A673 (cell line): ENCODE measurements at regions not wholly inside any gene's neighbourhood (a gene's known extent, or its start where the extent isn't known, plus 50 kb on each side); places are given as distances from the start of the nearest gene placed in this dataset.

Experiments
- BruUV-seq: library from RNA; stranded (reverse); fragments of 400-500 nt; replicated peaks from 2 replicates; lab custom pipeline; 2021; lab: Mats Ljungman, UMichigan
- CTCF ChIA-PET: fragments of 300-600 bp; sonication (Branson Sonifier 250); formaldehyde crosslinking; loops from one replicate; lab custom pipeline; 2022; ENCODE audit warnings: antibody characterized with exemption; lab: Charles Lee
- POLR2A ChIA-PET: fragments of 300-600 bp; sonication (Branson Sonifier 250); formaldehyde crosslinking; loops from one replicate; lab custom pipeline; 2022; ENCODE audit warnings: antibody characterized with exemption; ENCODE audit not compliant: low non-redundant PET; lab: Charles Lee
- DNase-seq: peaks from one replicate; pipeline ENCODE4 v3.0.0-alpha.2; 2015; ENCODE audit warnings: low spot score
- H3K27ac ChIP-seq: fragments of 200-600 bp; sonication (generic); 2 replicates; pipeline ENCODE4 v1.5.1; 2016; ENCODE audit warnings: mixed run types, low read depth, mild to moderate bottlenecking, mixed read lengths, antibody characterized with exemption, low read length; ENCODE audit not compliant: poor library complexity, severe bottlenecking
- H3K27me3 ChIP-seq: fragments of 200-600 bp; sonication (generic); replicated peaks from 2 replicates; pipeline ENCODE4 v1.6.1; 2017; ENCODE audit warnings: mixed run types, low read depth, mild to moderate bottlenecking, mixed read lengths, antibody characterized with exemption, low read length; ENCODE audit not compliant: insufficient read depth, poor library complexity
- H3K36me3 ChIP-seq: fragments of 200-600 bp; sonication (generic); 2 replicates; pipeline ENCODE4 v1.6.1; 2016; ENCODE audit warnings: mixed run types, mild to moderate bottlenecking, mixed read lengths, antibody characterized with exemption, low read length; ENCODE audit not compliant: insufficient read depth, poor library complexity, severe bottlenecking
- H3K4me1 ChIP-seq: fragments of 200-600 bp; sonication (generic); 2 replicates; pipeline ENCODE4 v1.6.1; 2017; ENCODE audit warnings: mixed run types, mild to moderate bottlenecking, mixed read lengths, antibody characterized with exemption, low read length; ENCODE audit not compliant: insufficient read depth, poor library complexity, severe bottlenecking
- H3K4me3 ChIP-seq: fragments of 200-600 bp; sonication (generic); 2 replicates; pipeline ENCODE4 v1.5.1; 2016; ENCODE audit warnings: low read depth, mixed run types, mild to moderate bottlenecking, mixed read lengths, low read length; ENCODE audit not compliant: poor library complexity, severe bottlenecking
- H3K9me3 ChIP-seq: fragments of 200-600 bp; sonication (generic); 2 replicates; pipeline ENCODE4 v1.6.1; 2016; ENCODE audit warnings: mixed run types, low read depth, mild to moderate bottlenecking, mixed read lengths, antibody characterized with exemption, low read length; ENCODE audit not compliant: poor library complexity, severe bottlenecking
- CTCF ChIP-seq: fragments of 300-800, 200-600 bp; sonication (generic); conservative IDR thresholded peaks from 2 replicates; pipeline ENCODE4 v1.5.1; 2017; ENCODE audit warnings: low read depth, mild to moderate bottlenecking, antibody characterized with exemption, low read length, moderate library complexity, mixed read lengths
- EZH2 ChIP-seq: fragments of 200-600 bp; sonication (generic); IDR thresholded peaks from 2 replicates; pipeline ENCODE4 v1.6.1; 2017; ENCODE audit warnings: borderline replicate concordance, low read depth, mild to moderate bottlenecking, mixed read lengths, antibody characterized with exemption, low read length; ENCODE audit not compliant: poor library complexity, severe bottlenecking
- intact Hi-C: fragments of 100-400 bp; cut with micrococcal nuclease; formaldehyde crosslinking; loops from one replicate; pipeline ENCODE4 v1.10.0; 2022; ENCODE audit not compliant: unreplicated experiment

GRCh38 chr15:38150148-38150547 is 102.5 kb upstream of the SPRED1 start:
- H3K9me3 ChIP-seq: peaks cover 8% of the 10 kb centered on the region
- no peaks in the 10 kb centered on the region for H3K4me1 ChIP-seq
- TF ChIP-seq CTCF (no peak), EZH2 (no peak)
- ChIA-PET POLR2A (no interaction called here), CTCF (no interaction called here)
- no peaks in the 10 kb centered on the region for H3K36me3 ChIP-seq
- no peak overlapping the region for H3K4me3 ChIP-seq
- no peak for DNase-seq
- intact Hi-C loops: no loop called here
- BruUV-seq: no TSS peak
- no peak overlapping the region for H3K27ac ChIP-seq
- no peaks in the 10 kb centered on the region for H3K27me3 ChIP-seq

- Histone ChIP-seq H3K9me3 (peaks cover 8% of the 10 kb centered on the region), H3K27ac (no peak overlapping the region), H3K4me3 (no peak overlapping the region), H3K36me3 (no peaks in the 10 kb centered on the region), H3K4me1 (no peaks in the 10 kb centered on the region), H3K27me3 (no peaks in the 10 kb centered on the region)
- TF ChIP-seq EZH2: no peak
- TF ChIP-seq CTCF: no peak
- POLR2A ChIA-PET: no interaction called here
- CTCF ChIA-PET: no interaction called here
- intact Hi-C loops: no loop called here
- BruUV-seq: no TSS peak
- no peak for DNase-seq
These were observed 101.8 kb upstream of the SPRED1 start for GRCh38 chr15:38150794-38151193.

- no peaks in the 10 kb centered on the region for H3K4me1 ChIP-seq
- H3K4me3 ChIP-seq: no peak overlapping the region
- TF ChIP-seq EZH2: no peak
- no peaks in the 10 kb centered on the region for H3K36me3 ChIP-seq
- no TSS peak for BruUV-seq
- no peaks in the 10 kb centered on the region for H3K27me3 ChIP-seq
- CTCF ChIA-PET: no interaction called here
- DNase-seq: no peak
- peaks cover 8% of the 10 kb centered on the region for H3K9me3 ChIP-seq
- intact Hi-C loops: no loop called here
- H3K27ac ChIP-seq: no peak overlapping the region
- POLR2A ChIA-PET: no interaction called here
These were observed 98.9 kb upstream of the SPRED1 start for GRCh38 chr15:38153781-38154180.

GRCh38 chr15:38154255-38154654 is 98.4 kb upstream of the SPRED1 start:
- ChIA-PET CTCF (no interaction called here), POLR2A (no interaction called here)
- H3K4me3 ChIP-seq: no peak overlapping the region
- no peak overlapping the region for H3K27ac ChIP-seq
- no peaks in the 10 kb centered on the region for H3K27me3 ChIP-seq
- H3K36me3 ChIP-seq: no peaks in the 10 kb centered on the region
- no peak for TF ChIP-seq CTCF
- TF ChIP-seq EZH2: no peak
- no peaks in the 10 kb centered on the region for H3K4me1 ChIP-seq
- H3K9me3 ChIP-seq: peaks cover 8% of the 10 kb centered on the region
- no peak for DNase-seq
- intact Hi-C loops: no loop called here
- no TSS peak for BruUV-seq
